ENCODE measurements at regions not wholly inside any gene's neighbourhood (a gene's known extent, or its start where the extent isn't known, plus 50 kb on each side); places are given as distances from the start of the nearest gene placed in this dataset.

DNA sequence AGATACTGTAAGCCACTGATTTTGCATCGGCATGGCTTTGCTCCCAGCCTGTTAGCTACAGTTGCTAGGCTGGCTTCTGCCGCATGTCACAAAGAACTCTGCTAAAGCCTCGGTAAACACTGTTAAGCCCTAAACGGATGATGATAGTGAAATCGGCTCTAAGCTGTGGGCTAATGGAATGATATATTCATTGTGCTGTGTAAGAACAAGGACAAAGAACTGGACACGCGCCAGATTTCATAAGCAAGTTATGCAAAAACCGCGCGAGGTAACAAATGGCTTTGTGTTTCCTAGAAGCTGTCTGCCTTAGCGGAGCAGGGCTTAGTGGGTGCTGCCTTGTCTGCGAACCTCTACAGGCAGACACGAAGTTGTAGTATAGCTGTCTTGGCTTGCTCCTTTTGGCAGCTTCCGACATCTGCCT lies 331.3 kb upstream of the COBL start:
- no peak for TF ChIP-seq MAFK (IDR thresholded peaks at IDR 0.05; ENCODE audit: low read depth, low read length)
- TF ChIP-seq, protein P1, sequence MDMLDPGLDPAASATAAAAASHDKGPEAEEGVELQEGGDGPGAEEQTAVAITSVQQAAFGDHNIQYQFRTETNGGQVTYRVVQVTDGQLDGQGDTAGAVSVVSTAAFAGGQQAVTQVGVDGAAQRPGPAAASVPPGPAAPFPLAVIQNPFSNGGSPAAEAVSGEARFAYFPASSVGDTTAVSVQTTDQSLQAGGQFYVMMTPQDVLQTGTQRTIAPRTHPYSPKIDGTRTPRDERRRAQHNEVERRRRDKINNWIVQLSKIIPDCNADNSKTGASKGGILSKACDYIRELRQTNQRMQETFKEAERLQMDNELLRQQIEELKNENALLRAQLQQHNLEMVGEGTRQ (IDR thresholded peaks at IDR 0.05; ENCODE audit: low read depth, low read length): no peak
- TF ChIP-seq MAZ (IDR thresholded peaks at IDR 0.05; ENCODE audit: borderline replicate concordance, low read depth, low read length): no peak
- TF ChIP-seq CEBPB (IDR thresholded peaks at IDR 0.05; ENCODE audit: low read depth, low read length): no peak
- no peak for TF ChIP-seq ELK1 (IDR thresholded peaks at IDR 0.05; ENCODE audit: borderline replicate concordance, low read depth, low read length)
- no peak for TF ChIP-seq RCOR1 (IDR thresholded peaks at IDR 0.05; ENCODE audit: insufficient replicate concordance, low read length)
- TF ChIP-seq POLR2A (IDR thresholded peaks at IDR 0.05; ENCODE audit: low read depth, low read length): no peak
- no peak for TF ChIP-seq NFE2L2 (IDR thresholded peaks at IDR 0.05; ENCODE audit: low read depth, low read length)
- no peak for TF ChIP-seq RAD21 (IDR thresholded peaks at IDR 0.05; ENCODE audit: low read length)
- TF ChIP-seq RFX5 (IDR thresholded peaks at IDR 0.05; ENCODE audit: low read depth, low read length): no peak
- TF ChIP-seq BHLHE40 (IDR thresholded peaks at IDR 0.05; ENCODE audit: low read depth, low read length): no peak
- no peak for TF ChIP-seq SMC3 (IDR thresholded peaks at IDR 0.05; ENCODE audit: low read depth, low read length)
- TF ChIP-seq MXI1 (IDR thresholded peaks at IDR 0.05; ENCODE audit: borderline replicate concordance, low read depth, low read length): no peak
- no peak for TF ChIP-seq CHD1 (IDR thresholded peaks at IDR 0.05; ENCODE audit: low read depth, low read length)
- TF ChIP-seq, protein P2, sequence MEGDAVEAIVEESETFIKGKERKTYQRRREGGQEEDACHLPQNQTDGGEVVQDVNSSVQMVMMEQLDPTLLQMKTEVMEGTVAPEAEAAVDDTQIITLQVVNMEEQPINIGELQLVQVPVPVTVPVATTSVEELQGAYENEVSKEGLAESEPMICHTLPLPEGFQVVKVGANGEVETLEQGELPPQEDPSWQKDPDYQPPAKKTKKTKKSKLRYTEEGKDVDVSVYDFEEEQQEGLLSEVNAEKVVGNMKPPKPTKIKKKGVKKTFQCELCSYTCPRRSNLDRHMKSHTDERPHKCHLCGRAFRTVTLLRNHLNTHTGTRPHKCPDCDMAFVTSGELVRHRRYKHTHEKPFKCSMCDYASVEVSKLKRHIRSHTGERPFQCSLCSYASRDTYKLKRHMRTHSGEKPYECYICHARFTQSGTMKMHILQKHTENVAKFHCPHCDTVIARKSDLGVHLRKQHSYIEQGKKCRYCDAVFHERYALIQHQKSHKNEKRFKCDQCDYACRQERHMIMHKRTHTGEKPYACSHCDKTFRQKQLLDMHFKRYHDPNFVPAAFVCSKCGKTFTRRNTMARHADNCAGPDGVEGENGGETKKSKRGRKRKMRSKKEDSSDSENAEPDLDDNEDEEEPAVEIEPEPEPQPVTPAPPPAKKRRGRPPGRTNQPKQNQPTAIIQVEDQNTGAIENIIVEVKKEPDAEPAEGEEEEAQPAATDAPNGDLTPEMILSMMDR (conservative IDR thresholded peaks at IDR 0.05; ENCODE audit: low read depth, low read length): no peak
- no peak overlapping the region for H3K4me2 ChIP-seq (ENCODE audit: low read depth, low read length)
- no peaks in the 10 kb centered on the region for H3K9me1 ChIP-seq (ENCODE audit: insufficient read depth, low read length)
- no peak overlapping the region for H3K27ac ChIP-seq (ENCODE audit: insufficient read depth, low read length)
- no CpG with 5 or more reads among the region's 14 CpGs for WGBS, 2 experiments (ENCODE audit: extremely low coverage in 2 of 2, insufficient read length in 1 of 2)
- H3K9me3 ChIP-seq (ENCODE audit: control insufficient read depth, insufficient read depth, low read length): peaks cover 32% of the 10 kb centered on the region
- H2BK5ac ChIP-seq (ENCODE audit: low read depth, low read length, poor library complexity, severe bottlenecking): no peak overlapping the region
- no peak overlapping the region for H3K4ac ChIP-seq (ENCODE audit: low read depth, low read length)
- no peak overlapping the region for H4K8ac ChIP-seq (ENCODE audit: low read depth in 2 of 2, low read length in 2 of 2)
- no peak overlapping the region for H2BK15ac ChIP-seq (ENCODE audit: low read depth, low read length)
- H3K14ac ChIP-seq (replicated peaks; ENCODE audit: low read depth, low read length): no peak overlapping the region
- no peaks in the 10 kb centered on the region for H3K4me1 ChIP-seq (ENCODE audit: control insufficient read depth, insufficient read depth, low read length)
- H4K5ac ChIP-seq (ENCODE audit: low read depth, low read length): no peak overlapping the region
- no peak overlapping the region for H2AK9ac ChIP-seq (replicated peaks; ENCODE audit: low read depth, low read length, poor library complexity)
- in situ Hi-C loops (cut with MboI; ENCODE audit: low sequenced_read_pairs): no loop called here
- H3K9ac ChIP-seq (ENCODE audit: low read depth, low read length): no peak overlapping the region
- no peaks in the 10 kb centered on the region for H3K36me3 ChIP-seq (ENCODE audit: control insufficient read depth, insufficient read depth, low read length)
- ATAC-seq (ENCODE audit: low read depth) (no peak), DNase-seq (no peak)
- H3K56ac ChIP-seq (ENCODE audit: extremely low read depth, insufficient read depth, low read length): no peak overlapping the region
- no peak overlapping the region for H3K18ac ChIP-seq (ENCODE audit: low read depth, low read length)
- H3K23ac ChIP-seq (ENCODE audit: low read depth, low read length): no peak overlapping the region
- no peak overlapping the region for H3K4me3 ChIP-seq (ENCODE audit: insufficient read depth, low read depth, low read length)
- no peak overlapping the region for H2BK120ac ChIP-seq (ENCODE audit: low read depth, low read length)
- ChIA-PET POLR2A (ENCODE audit: unreplicated experiment) (no interaction called here), CTCF (no interaction called here)
- H2AK5ac ChIP-seq (ENCODE audit: low read depth, low read length): no peak overlapping the region
- intact Hi-C loops (cut with micrococcal nuclease): no loop called here
- H2BK20ac ChIP-seq (ENCODE audit: low read depth, low read length): no peak overlapping the region
- no peak overlapping the region for H2AFZ ChIP-seq (replicated peaks; ENCODE audit: low read length, poor library complexity)
- dilution Hi-C loops (cut with HindIII; ENCODE audit: low sequenced_read_pairs, unreplicated experiment): no loop called here
- H4K20me1 ChIP-seq (ENCODE audit: insufficient read depth, low read length): no peaks in the 10 kb centered on the region
- no peaks in the 10 kb centered on the region for H3K79me1 ChIP-seq (ENCODE audit: low read depth in 1 of 2, low read length in 2 of 2)
- no peak overlapping the region for H4K91ac ChIP-seq (ENCODE audit: insufficient read depth, low read depth, low read length)
- no peaks in the 10 kb centered on the region for H3K27me3 ChIP-seq (ENCODE audit: control insufficient read depth, insufficient read depth, low read length)
- BruUV-seq (replicated peaks): no TSS peak
